NCI-H2196 (cell line): ENCODE measurements at regions not wholly inside any gene's neighbourhood (a gene's known extent, or its start where the extent isn't known, plus 50 kb on each side); places are given as distances from the start of the nearest gene placed in this dataset.

Source experiments
- DNase-seq: peaks from one replicate; lab custom pipeline; 2025; ENCODE audit not compliant: unreplicated experiment; lab: John Stamatoyannopoulos, UW

- DNase-seq, result no peak
Measured at GRCh38 chr9:108724122-108724521, 131.7 kb downstream of the ACTL7B start.

DNA sequence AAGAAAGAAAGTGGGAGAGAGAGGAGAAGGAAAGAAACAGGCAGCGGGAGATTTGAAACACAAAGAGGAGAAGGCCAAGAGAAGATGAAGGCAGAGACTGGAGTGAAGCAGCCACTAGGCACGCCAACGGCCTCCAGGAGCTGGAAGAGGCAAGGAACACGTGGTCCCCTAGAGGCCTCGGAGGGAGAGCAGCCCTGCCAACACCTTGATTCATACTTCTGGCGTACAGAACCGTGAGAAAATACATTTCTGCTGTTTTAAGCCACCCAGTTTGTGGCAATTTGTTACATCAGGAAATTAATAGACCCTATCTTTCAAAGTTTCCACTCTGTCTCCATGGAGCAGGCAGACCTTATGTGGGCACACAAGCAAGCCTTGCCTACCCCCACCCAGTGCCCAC is 133.4 kb downstream of the ACTL7B start:
- no peak for DNase-seq

DNA sequence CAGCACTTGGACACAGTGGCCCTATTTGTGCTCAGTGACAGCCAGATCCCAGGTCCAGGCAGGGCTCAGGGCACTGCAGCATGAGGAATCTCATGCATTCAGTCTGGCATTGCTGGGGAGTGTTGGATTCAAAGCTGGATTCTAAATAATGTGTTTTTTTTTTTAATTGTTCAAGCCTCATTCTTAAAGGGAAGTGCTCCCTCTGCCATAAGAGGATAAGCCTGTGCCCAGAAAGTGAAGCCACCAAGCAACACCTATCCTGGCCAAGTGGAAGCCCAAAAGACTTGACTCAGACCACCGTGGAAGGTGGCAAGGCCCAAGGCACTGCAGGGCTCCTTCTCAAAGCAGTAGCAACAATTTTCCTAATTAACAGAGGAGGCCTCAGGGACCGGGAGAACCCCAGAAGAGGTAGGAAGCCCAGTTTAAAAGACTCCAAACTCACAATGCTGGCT is 135.6 kb downstream of the ACTL7B start:
- no peak for DNase-seq

DNA sequence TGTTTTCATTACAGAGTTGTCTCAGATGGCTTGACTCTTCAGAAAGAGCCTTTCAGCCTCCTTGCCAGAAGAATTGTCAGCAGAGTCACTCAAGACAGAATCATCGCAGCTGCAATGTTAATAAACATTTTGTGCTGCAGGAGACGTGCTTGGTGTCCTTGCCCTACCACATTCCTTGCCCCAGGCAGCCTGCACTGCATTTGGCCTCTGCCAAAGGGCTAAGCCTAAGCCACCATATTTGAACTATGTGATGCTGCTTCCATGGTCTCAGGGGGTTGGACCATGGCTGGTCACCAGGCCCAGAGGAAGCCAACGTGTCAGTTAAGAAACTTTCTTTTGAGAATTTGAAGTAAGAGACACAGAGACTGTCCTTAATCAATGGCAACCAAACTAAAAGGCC is 145.4 kb downstream of the ACTL7B start:
- DNase-seq, result no peak

GRCh38 chr9:108709997-108710396 is 145.8 kb downstream of the ACTL7B start:
- no peak for DNase-seq

- no peak for DNase-seq
Measured at GRCh38 chr9:108709126-108709525, 146.7 kb downstream of the ACTL7B start.

DNA sequence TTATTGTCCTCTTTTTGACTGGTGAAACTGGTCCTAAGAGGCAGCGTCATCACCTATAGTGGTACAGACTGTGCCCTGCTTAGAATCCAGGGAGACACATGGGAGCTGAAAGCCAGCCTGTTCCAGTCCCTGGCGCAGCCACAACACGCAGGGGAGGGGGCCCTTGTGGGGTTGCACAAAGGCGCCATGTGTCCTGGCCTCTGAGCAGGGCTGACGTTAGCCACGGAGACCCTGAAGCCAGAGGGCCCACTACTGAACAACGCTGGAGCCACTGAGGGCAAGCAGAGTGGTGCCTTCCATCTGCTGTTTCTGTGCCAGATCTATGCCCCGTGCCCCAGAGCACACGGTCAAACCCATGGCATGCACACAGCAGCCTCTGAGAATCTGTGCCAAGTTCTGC is 147.3 kb downstream of the ACTL7B start:
- no peak for DNase-seq

DNA sequence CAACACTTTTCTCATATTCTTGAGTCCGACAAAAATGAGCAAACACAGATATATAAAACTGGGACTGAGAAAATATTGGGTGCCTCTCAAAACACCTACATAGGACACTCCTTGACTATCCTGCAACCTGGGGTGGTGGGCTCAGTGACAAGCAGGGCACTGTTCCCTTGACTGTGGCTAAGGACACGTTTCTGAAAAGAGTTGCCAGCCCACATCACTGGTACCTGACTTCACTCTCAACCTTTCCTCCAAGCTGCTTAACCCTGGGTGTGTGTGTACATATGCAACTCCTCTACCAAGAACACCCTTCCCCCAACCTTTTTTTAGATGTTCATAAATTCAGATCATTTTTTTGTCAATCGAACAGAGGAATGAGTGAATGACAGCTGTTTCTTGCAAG is 148.7 kb downstream of the ACTL7B start:
- no peak for DNase-seq

DNA sequence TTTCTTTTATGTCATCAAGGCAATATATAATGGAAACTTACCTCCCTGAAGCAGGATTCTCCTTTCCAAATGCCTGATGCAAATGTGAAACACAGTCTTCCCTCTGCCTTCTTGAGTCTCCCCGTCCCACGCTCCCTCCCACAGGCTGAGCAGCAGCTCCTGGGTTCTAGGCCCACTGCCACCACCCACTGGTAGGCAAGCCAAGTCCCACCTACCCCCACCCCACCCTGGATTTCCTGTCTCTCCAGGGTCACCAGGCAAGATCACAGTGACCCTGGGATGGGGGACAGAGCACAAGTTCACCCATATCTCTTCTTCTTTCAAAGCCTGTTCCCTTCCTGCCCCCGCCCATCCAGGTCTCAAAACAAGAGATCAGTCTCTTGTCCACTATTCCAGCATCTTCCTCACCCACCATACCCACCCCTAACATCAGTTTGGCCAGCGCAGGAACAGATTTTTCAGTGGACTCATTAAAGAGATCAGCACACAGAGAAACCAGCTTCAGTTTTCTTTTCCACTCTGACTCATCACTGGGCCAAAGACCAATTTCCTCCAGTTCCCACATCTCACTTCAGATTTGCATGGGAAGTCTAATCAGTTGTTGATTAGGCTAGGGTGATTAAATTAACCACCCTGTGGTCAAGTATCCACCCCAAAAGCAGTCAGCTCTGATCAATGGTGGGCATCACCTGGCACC is 151.5 kb downstream of the ACTL7B start:
- DNase-seq, result no peak

DNA sequence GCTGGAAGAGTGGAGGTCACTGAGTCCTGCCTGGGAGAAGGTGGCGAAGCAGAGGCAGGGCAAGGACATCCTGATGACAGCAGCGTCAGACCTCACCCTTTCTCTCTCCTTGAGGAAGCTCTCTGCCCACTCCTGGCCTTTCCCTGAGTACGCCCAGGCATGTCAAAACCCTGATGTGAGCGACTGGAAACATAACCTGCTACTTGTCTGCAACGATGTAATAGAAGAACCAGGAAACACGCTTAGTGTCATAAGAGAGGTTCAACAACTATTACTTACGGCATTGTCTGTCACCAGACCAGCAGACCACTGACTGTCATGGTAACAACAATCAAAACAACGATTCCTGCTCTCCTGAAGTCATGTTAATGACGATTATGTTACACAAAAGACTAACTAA is 152.4 kb downstream of the ACTL7B start:
- DNase-seq, result peak; percentile 4

DNA sequence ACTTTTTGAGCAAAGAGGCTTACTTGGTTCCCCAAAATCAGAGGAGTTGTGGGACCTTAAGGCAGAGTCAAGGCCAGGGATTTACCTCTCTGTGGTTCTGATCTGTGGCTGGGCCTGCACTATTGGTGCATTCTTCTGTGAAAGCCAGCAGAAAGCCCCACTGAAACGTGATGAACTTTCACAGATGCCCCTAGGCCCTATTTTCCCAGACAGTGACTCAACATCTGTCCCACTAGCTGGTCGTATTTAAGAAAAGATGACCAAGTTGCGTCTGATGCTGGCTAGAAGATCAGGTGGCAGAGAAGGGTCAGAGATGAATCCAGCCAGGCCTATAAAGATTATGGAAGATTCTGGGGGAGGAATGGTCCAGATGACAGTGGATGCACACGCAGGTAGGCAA is 153.1 kb downstream of the ACTL7B start:
- no peak for DNase-seq

- no peak for DNase-seq
Measured at GRCh38 chr9:108698801-108699200, 157.0 kb downstream of the ACTL7B start.

DNA sequence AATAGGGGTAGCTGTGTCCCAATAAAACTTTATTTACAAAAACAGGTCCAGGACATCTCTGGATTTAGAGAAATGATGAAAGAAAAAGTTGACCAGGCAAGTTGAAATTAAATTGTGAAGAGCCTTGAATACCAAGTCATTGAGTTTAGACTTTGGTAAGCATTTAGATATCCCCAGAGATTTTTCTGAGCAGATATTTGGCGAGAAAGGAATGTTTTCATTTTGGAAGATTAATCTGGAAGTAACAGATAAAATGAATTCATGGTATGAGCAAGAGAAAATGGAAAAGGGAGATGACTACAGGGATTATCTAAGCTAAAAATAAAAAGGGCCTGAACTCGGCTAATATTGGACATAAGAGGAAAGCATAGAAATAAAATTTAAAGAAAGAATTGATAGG is 157.6 kb downstream of the ACTL7B start:
- no peak for DNase-seq

GRCh38 chr9:108696156-108696555 is 159.6 kb downstream of the ACTL7B start:
- DNase-seq, result no peak

GRCh38 chr9:108694170-108694569 is 161.6 kb downstream of the ACTL7B start:
- no peak for DNase-seq

DNA sequence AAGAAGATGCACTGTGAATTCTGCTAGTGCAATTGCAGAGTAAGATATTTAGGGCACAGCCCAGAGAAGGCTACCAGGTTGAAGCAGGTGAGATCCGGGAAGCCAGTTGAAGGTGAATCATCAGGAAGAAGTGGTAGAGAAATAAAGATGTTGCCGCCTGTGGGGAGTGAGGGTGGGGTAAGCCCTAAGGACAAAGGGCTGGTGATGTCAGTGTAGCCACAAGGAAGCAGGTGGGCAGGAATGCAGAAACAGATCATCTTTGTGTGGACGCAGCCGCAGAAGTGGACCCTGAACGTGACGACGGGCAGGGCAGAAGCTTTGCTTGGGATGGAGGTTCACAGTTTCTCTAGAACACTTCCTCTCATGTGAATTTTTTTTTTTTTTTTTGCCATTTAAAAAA is 164.2 kb downstream of the ACTL7B start:
- peak; percentile 15 for DNase-seq

GRCh38 chr9:108688676-108689075 is 167.1 kb downstream of the ACTL7B start:
- DNase-seq, result no peak

GRCh38 chr9:108688051-108688450 is 167.7 kb downstream of the ACTL7B start:
- no peak for DNase-seq

GRCh38 chr9:108687006-108687987 is 168.5 kb downstream of the ACTL7B start:
- no peak for DNase-seq

DNA sequence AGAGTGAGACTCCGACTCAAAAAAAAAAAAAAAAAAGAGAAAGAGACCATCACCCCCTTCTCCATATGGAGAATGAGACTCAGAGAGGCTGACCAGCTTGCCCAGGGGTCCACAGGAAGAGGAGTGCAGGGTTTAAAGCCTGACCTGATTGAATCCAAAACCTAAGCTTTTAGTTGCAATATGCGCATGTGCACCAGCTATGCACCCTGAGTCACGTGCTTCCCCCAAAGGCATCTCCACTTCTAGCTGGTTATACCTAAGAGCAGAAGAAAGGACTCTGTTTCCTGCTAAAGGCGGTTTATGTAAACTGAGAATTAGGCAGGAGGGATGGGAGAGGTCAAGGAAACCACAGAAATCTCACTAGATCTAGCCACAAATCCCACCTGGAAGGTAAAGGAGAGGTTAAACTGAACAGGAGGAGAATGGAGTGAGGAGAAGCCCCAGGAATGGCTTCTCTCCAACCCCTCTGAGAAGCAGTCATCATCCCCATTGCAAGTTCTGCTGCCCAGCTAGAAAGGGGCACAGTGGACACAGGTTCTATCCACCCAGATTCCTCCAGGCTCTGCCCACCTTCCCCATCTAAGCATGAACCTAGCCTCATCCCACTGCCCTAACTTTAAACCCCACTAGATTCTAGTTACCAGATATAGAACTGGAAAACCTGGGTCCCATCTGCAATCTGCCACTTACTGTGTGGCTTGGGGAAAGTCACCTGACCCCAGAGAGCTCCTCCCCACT is 171.3 kb downstream of the ACTL7B start:
- DNase-seq, result no peak

DNA sequence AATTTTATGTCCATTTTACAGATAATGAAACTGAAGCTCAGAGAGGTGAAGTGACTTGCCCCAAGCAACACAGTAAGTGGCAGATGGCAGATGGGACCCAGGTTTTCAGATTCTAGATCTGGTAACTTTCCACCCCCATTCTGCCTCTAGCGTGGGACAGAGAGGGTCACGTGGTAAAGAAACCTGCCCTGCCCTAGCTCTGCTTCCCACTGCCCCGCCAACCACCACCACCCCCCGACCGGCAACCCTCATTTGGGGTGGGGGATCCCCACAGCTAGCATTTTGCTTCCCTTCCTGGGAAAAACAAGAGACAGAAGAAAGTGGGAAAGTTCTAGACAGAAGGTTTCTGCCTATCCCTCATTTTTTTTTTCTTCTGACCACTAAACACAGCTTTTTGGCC is 172.5 kb downstream of the ACTL7B start:
- no peak for DNase-seq
